Stimulated activated CD4-positive, alpha-beta T cell treated with anti-CD3 and anti-CD28 coated beads, TNF-alpha, amount 100 ng/mL, for 1 hour (primary cell): ENCODE measurements at regions not wholly inside any gene's neighbourhood (a gene's known extent, or its start where the extent isn't known, plus 50 kb on each side); places are given as distances from the start of the nearest gene placed in this dataset.
"Not testable (repeated sequence)": the region's sequence is repeated elsewhere in the genome, so short reads cannot be mapped to it uniquely, and the experiment has no call there.

Source experiments
- DNase-seq, 3 donors: peaks; one replicate each; pipeline ENCODE4 v3.0.0-alpha.2; 2020; ENCODE audit warnings: low read depth in 3 of 3, low spot score in 1 of 3

- DNase-seq = not testable (repeated sequence)
Observed at GRCh38 chr20:40889266-40889665, 139.4 kb upstream of the TOP1 start.

GRCh38 chr20:40890181-40890580 lies 138.4 kb upstream of the TOP1 start:
- no peak for DNase-seq

- no peak for DNase-seq
Observed at GRCh38 chr20:40890635-40891034, 138.0 kb upstream of the TOP1 start.

- DNase-seq = no peak
Observed at GRCh38 chr20:40891351-40891750, 137.3 kb upstream of the TOP1 start.

GRCh38 chr20:40892642-40893041 lies 136.0 kb upstream of the TOP1 start:
- no peak for DNase-seq

- DNase-seq = no peak
Observed at GRCh38 chr20:40893610-40894236, 134.9 kb upstream of the TOP1 start.

GRCh38 chr20:40894237-40894630 lies 134.4 kb upstream of the TOP1 start:
- DNase-seq = no peak

- DNase-seq = no peak
Observed at GRCh38 chr20:40895182-40895581, 133.4 kb upstream of the TOP1 start.

- no peak for DNase-seq
Observed at GRCh38 chr20:40896814-40897700, 131.6 kb upstream of the TOP1 start.

- DNase-seq = no peak
Observed at GRCh38 chr20:40899344-40899743, 129.3 kb upstream of the TOP1 start.

- DNase-seq = no peak
Observed at GRCh38 chr20:40900666-40901215, 127.9 kb upstream of the TOP1 start.

GRCh38 chr20:40902661-40903060 lies 126.0 kb upstream of the TOP1 start:
- no peak for DNase-seq

- DNase-seq = no peak
Observed at GRCh38 chr20:40908309-40908708, 120.3 kb upstream of the TOP1 start.

- not testable (repeated sequence) for DNase-seq
Observed at GRCh38 chr20:40909489-40909888, 119.1 kb upstream of the TOP1 start.

GRCh38 chr20:40910436-40910835 lies 118.2 kb upstream of the TOP1 start:
- not testable (repeated sequence) for DNase-seq

GRCh38 chr20:40911152-40911551 lies 117.5 kb upstream of the TOP1 start:
- not testable (repeated sequence) for DNase-seq

GRCh38 chr20:40913224-40914185 lies 115.1 kb upstream of the TOP1 start:
- DNase-seq = no peak

- no peak for DNase-seq
Observed at GRCh38 chr20:40915756-40916155, 112.9 kb upstream of the TOP1 start.

GRCh38 chr20:40916276-40916675 lies 112.3 kb upstream of the TOP1 start:
- DNase-seq = no peak

- DNase-seq = no peak
Observed at GRCh38 chr20:40920291-40920690, 108.3 kb upstream of the TOP1 start.

GRCh38 chr20:40922865-40923264 lies 105.8 kb upstream of the TOP1 start:
- DNase-seq = no peak
